ENCODE measurements at regions not wholly inside any gene's neighbourhood (a gene's known extent, or its start where the extent isn't known, plus 50 kb on each side); places are given as distances from the start of the nearest gene placed in this dataset.
A peak's percentile ranks its signal among the peaks of the same experiment; 100 is the strongest.

GRCh38 chr18:75912829-75913228 lies 485.3 kb upstream of the SMIM21 start:
- TF ChIP-seq, protein P1, sequence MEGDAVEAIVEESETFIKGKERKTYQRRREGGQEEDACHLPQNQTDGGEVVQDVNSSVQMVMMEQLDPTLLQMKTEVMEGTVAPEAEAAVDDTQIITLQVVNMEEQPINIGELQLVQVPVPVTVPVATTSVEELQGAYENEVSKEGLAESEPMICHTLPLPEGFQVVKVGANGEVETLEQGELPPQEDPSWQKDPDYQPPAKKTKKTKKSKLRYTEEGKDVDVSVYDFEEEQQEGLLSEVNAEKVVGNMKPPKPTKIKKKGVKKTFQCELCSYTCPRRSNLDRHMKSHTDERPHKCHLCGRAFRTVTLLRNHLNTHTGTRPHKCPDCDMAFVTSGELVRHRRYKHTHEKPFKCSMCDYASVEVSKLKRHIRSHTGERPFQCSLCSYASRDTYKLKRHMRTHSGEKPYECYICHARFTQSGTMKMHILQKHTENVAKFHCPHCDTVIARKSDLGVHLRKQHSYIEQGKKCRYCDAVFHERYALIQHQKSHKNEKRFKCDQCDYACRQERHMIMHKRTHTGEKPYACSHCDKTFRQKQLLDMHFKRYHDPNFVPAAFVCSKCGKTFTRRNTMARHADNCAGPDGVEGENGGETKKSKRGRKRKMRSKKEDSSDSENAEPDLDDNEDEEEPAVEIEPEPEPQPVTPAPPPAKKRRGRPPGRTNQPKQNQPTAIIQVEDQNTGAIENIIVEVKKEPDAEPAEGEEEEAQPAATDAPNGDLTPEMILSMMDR (IDR thresholded peaks at IDR 0.05; ENCODE audit: low read depth, low read length) = no peak
- H3K4me3 ChIP-seq (replicated peaks in 1 of 2; ENCODE audit: low read depth in 2 of 2, low read length in 2 of 2) = no peak overlapping the region
- no peak for DNase-seq (ENCODE audit: low read depth in 2 of 2)

GRCh38 chr18:75904416-75904815 lies 476.9 kb upstream of the SMIM21 start:
- TF ChIP-seq, protein P1 (IDR thresholded peaks at IDR 0.05; ENCODE audit: low read depth, low read length) = no peak
- H3K4me3 ChIP-seq (replicated peaks in 1 of 2; ENCODE audit: low read depth in 2 of 2, low read length in 2 of 2) = no peak overlapping the region
- no peak for DNase-seq (ENCODE audit: low read depth in 2 of 2)

GRCh38 chr18:75898651-75899050 lies 471.1 kb upstream of the SMIM21 start:
- no peak for DNase-seq (ENCODE audit: low read depth in 2 of 2)
- H3K4me3 ChIP-seq (replicated peaks in 1 of 2; ENCODE audit: low read depth in 2 of 2, low read length in 2 of 2) = no peak overlapping the region
- TF ChIP-seq, protein P1 (IDR thresholded peaks at IDR 0.05; ENCODE audit: low read depth, low read length) = no peak

GRCh38 chr18:75897386-75897785 lies 469.9 kb upstream of the SMIM21 start:
- no peak for DNase-seq (ENCODE audit: low read depth in 2 of 2)
- H3K4me3 ChIP-seq (replicated peaks in 1 of 2; ENCODE audit: low read depth in 2 of 2, low read length in 2 of 2) = no peak overlapping the region
- TF ChIP-seq, protein P1 (IDR thresholded peaks at IDR 0.05; ENCODE audit: low read depth, low read length) = no peak

- TF ChIP-seq, protein P1 (IDR thresholded peaks at IDR 0.05; ENCODE audit: low read depth, low read length) = no peak
- H3K4me3 ChIP-seq (replicated peaks in 1 of 2; ENCODE audit: low read depth in 2 of 2, low read length in 2 of 2) = no peak overlapping the region
- DNase-seq (ENCODE audit: low read depth in 2 of 2) = peak in 1 of 2 donors; percentile 0
Observed at GRCh38 chr18:75896865-75897264, 469.4 kb upstream of the SMIM21 start.

- no peak for DNase-seq (ENCODE audit: low read depth in 2 of 2)
- H3K4me3 ChIP-seq (replicated peaks in 1 of 2; ENCODE audit: low read depth in 2 of 2, low read length in 2 of 2) = no peak overlapping the region
- TF ChIP-seq, protein P1 (IDR thresholded peaks at IDR 0.05; ENCODE audit: low read depth, low read length) = no peak
Observed at GRCh38 chr18:75895135-75895534, 467.6 kb upstream of the SMIM21 start.

DNA sequence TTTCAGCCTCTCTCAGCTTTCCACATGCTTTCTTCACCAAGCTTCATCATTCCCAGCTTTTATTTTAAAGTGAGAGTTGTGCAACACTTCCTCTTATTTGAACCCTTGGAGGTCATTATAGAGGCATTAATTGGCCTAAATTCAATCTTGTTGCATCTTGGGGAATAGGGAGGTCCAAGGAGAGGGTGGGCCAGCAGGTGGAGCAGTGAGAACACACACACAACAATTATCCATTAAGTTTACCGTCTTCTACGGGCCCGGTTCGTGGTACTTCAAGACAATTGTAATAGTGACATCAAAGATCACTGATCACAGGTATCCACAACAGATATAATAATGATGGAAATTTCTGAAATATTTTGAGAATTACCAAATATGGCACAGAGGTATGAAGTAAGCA lies 457.2 kb upstream of the SMIM21 start:
- TF ChIP-seq, protein P1 (IDR thresholded peaks at IDR 0.05; ENCODE audit: low read depth, low read length) = no peak
- no peak overlapping the region for H3K4me3 ChIP-seq (replicated peaks in 1 of 2; ENCODE audit: low read depth in 2 of 2, low read length in 2 of 2)
- peak in 1 of 2 donors; percentile 5 for DNase-seq (ENCODE audit: low read depth in 2 of 2)
